ENCODE measurements at regions not wholly inside any gene's neighbourhood (a gene's known extent, or its start where the extent isn't known, plus 50 kb on each side); places are given as distances from the start of the nearest gene placed in this dataset.

DNA sequence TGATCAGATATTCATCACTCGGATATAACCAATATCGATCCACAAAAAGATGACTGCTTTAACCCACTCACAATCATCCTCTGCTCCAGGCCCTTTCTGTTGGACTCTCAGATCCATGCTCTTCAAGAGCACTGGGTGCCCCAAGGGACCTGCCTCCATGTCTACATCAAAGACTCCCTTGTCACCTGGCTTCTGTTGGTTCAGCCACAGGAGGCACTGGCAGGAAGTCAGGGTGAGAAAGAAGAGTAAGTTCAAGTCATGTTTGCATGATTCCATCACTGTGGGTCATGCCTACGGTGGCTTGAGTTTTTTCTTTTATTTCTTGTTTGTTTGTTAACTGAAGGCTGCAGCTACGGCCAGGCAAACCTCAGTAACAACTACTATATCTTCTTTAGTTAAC lies 243.3 kb downstream of the ADGRG6 start:
- no peak for TF ChIP-seq POLR2A (IDR thresholded peaks at IDR 0.05)
- TF ChIP-seq, protein P1, sequence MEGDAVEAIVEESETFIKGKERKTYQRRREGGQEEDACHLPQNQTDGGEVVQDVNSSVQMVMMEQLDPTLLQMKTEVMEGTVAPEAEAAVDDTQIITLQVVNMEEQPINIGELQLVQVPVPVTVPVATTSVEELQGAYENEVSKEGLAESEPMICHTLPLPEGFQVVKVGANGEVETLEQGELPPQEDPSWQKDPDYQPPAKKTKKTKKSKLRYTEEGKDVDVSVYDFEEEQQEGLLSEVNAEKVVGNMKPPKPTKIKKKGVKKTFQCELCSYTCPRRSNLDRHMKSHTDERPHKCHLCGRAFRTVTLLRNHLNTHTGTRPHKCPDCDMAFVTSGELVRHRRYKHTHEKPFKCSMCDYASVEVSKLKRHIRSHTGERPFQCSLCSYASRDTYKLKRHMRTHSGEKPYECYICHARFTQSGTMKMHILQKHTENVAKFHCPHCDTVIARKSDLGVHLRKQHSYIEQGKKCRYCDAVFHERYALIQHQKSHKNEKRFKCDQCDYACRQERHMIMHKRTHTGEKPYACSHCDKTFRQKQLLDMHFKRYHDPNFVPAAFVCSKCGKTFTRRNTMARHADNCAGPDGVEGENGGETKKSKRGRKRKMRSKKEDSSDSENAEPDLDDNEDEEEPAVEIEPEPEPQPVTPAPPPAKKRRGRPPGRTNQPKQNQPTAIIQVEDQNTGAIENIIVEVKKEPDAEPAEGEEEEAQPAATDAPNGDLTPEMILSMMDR (IDR thresholded peaks at IDR 0.05): no peak

Data from adrenal gland (tissue), 5 donors.